ENCODE measurements at regions not wholly inside any gene's neighbourhood (a gene's known extent, or its start where the extent isn't known, plus 50 kb on each side); places are given as distances from the start of the nearest gene placed in this dataset.

DNA sequence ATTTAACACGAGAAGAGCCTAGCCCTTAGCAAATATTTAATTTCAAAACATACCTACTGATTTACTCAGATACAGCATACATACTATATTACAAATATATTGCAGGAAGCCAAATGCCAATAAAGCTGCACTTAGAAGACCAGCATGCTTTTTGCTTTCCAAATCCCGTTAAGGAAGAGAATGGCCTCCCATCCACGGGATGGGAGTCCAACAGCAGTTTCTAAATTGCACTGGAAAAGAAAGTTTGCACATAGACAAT lies 156.3 kb upstream of the FOXN3 start:
- FAIRE-seq (no peak), ATAC-seq (no peak), DNase-seq (ENCODE audit: extremely low read depth in 1 of 4, low spot score in 3 of 4) (no peak)
- H4K20me1 ChIP-seq (replicated peaks; ENCODE audit: control insufficient read depth, insufficient read depth, low read length): no peaks in the 10 kb centered on the region
- no peak overlapping the region for H3K9ac ChIP-seq (ENCODE audit: insufficient read depth in 1 of 2, low read depth in 2 of 2, low read length in 2 of 2)
- no peaks in the 10 kb centered on the region for H3K4me1 ChIP-seq (replicated peaks in 1 of 2; ENCODE audit: control insufficient read depth in 2 of 2, insufficient read depth in 2 of 2, low read length in 2 of 2)
- intact Hi-C loops (cut with micrococcal nuclease): no loop called here
- no peak overlapping the region for H3K4me3 ChIP-seq
- no peaks in the 10 kb centered on the region; a peak in 1 of 5 replicates for H3K27me3 ChIP-seq (ENCODE audit: control insufficient read depth in 2 of 2, insufficient read depth in 2 of 2, low read length in 2 of 2)
- no peaks in the 10 kb centered on the region for H3K36me3 ChIP-seq (ENCODE audit: control insufficient read depth, insufficient read depth, low read length)
- in situ Hi-C loops (cut with MboI): no loop called here
- no peak for TF ChIP-seq CHD1 (IDR thresholded peaks at IDR 0.05; ENCODE audit: low read length)
- no peak for TF ChIP-seq ARID2 (IDR thresholded peaks at IDR 0.05)
- no peak for TF ChIP-seq CEBPG (CRISPR knock-in tag; IDR thresholded peaks at IDR 0.05)
- no peak for TF ChIP-seq CEBPG (tag; conservative IDR thresholded peaks at IDR 0.05 in 1 of 2, IDR thresholded peaks at IDR 0.05 in 1 of 2)
- POLR2A ChIA-PET: no interaction called here
- CTCF ChIA-PET (ENCODE audit: low intra/inter-chr PET ratio): no interaction called here
- BruUV-seq (replicated peaks): no TSS peak
- H3K4me2 ChIP-seq (ENCODE audit: insufficient read depth, low read length): no peak overlapping the region
- H3K9me1 ChIP-seq (ENCODE audit: control insufficient read depth, insufficient read depth, low read length): no peaks in the 10 kb centered on the region
- WGBS (ENCODE audit: insufficient coverage, low coverage, missing lambda C conversion rate): 0% methylated on average over 3 of the region's 3 CpGs
- no peaks in the 10 kb centered on the region for H3K9me3 ChIP-seq (replicated peaks; ENCODE audit: control insufficient read depth, insufficient read depth, low read depth, low read length)
- no peak overlapping the region for H2AFZ ChIP-seq (ENCODE audit: low read depth, low read length)
- no peak overlapping the region for H3K27ac ChIP-seq (ENCODE audit: extremely low read depth, low read depth, low read length)
- no peaks in the 10 kb centered on the region for H3K79me2 ChIP-seq (ENCODE audit: control insufficient read depth, insufficient read depth, low read length)

DNA sequence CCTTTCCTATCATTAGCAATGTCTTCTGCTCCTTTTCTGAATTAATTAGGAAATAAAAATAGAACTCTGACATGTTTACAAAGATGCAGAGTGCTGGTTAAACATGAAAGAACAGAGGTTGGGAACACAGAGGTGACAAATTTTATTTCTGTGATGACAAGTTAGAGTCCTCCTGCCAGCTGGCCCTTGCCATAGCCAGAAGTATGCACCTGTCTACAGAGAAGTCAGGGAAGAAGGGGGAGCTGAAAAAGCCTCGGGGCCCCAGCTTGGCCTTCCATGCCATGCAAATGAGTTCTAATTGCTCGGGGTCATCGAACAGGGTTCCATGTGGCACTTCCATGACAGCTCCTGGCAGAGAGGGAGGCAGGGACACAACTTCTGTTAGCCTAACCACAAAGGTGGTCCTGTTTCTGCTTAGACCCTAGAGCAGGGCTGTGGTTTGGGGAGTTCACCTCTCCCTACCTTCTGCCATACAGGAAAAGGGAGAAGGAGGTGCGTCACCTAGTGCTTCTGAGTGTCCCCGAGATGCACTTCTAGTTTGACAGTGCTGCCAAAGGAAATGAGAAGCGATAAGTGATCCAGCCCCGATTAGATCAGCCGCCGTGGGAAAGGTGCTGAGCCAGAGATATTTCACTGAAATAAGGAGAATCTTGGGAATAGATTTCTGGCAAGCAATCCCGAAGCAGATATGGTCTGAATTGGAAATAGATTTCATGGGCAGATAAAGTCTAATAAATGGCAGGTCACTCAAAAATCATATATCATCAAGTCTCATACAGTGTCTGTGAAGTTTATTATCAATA lies 155.8 kb upstream of the FOXN3 start:
- ChIA-PET CTCF (ENCODE audit: low intra/inter-chr PET ratio) (no interaction called here), POLR2A (no interaction called here)
- in situ Hi-C loops (cut with MboI): no loop called here
- no TSS peak for BruUV-seq (replicated peaks)
- no peak overlapping the region for H3K9ac ChIP-seq (ENCODE audit: insufficient read depth in 1 of 2, low read depth in 2 of 2, low read length in 2 of 2)
- no peaks in the 10 kb centered on the region for H3K79me2 ChIP-seq (ENCODE audit: control insufficient read depth, insufficient read depth, low read length)
- no peak overlapping the region for H3K27ac ChIP-seq (ENCODE audit: extremely low read depth, low read depth, low read length)
- TF ChIP-seq ZBED1 (IDR thresholded peaks at IDR 0.05) (no peak), SNRNP70 (optimal IDR thresholded peaks at IDR 0.05; ENCODE audit: low read depth, low read length) (no peak), L3MBTL2 (IDR thresholded peaks at IDR 0.05) (no peak), NCOA1 (IDR thresholded peaks at IDR 0.05; ENCODE audit: low read depth) (no peak), ZNF785 (CRISPR knock-in tag; IDR thresholded peaks at IDR 0.05) (no peak), HDAC8 (tag; IDR thresholded peaks at IDR 0.05) (no peak), CCNT2 (IDR thresholded peaks at IDR 0.05; ENCODE audit: borderline replicate concordance, extremely low read depth, insufficient read length, low read depth, low read length) (no peak), SRSF9 (IDR thresholded peaks at IDR 0.05; ENCODE audit: borderline replicate concordance, low read depth, low read length) (no peak), ZFP36 (IDR thresholded peaks at IDR 0.05; ENCODE audit: low read depth, low read length, partially characterized antibody) (no peak), HDAC3 (IDR thresholded peaks at IDR 0.05; ENCODE audit: borderline replicate concordance, partially characterized antibody) (no peak)
- TF ChIP-seq, protein P1, sequence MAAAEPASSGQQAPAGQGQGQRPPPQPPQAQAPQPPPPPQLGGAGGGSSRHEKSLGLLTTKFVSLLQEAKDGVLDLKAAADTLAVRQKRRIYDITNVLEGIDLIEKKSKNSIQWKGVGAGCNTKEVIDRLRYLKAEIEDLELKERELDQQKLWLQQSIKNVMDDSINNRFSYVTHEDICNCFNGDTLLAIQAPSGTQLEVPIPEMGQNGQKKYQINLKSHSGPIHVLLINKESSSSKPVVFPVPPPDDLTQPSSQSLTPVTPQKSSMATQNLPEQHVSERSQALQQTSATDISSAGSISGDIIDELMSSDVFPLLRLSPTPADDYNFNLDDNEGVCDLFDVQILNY (CRISPR knock-in tag; IDR thresholded peaks at IDR 0.05): no peak
- H3K36me3 ChIP-seq (ENCODE audit: control insufficient read depth, insufficient read depth, low read length): no peaks in the 10 kb centered on the region
- no peaks in the 10 kb centered on the region for H3K9me3 ChIP-seq (replicated peaks; ENCODE audit: control insufficient read depth, insufficient read depth, low read depth, low read length)
- no peak overlapping the region for H2AFZ ChIP-seq (ENCODE audit: low read depth, low read length)
- no peaks in the 10 kb centered on the region for H3K4me1 ChIP-seq (replicated peaks in 1 of 2; ENCODE audit: control insufficient read depth in 2 of 2, insufficient read depth in 2 of 2, low read length in 2 of 2)
- H3K4me3 ChIP-seq: no peak overlapping the region
- no peak for DNase-seq (ENCODE audit: extremely low read depth in 1 of 4, low spot score in 3 of 4)
- H3K9me1 ChIP-seq (ENCODE audit: control insufficient read depth, insufficient read depth, low read length): no peaks in the 10 kb centered on the region
- no peak overlapping the region for H3K4me2 ChIP-seq (ENCODE audit: insufficient read depth, low read length)
- no peaks in the 10 kb centered on the region; a peak in 1 of 5 replicates for H3K27me3 ChIP-seq (ENCODE audit: control insufficient read depth in 2 of 2, insufficient read depth in 2 of 2, low read length in 2 of 2)
- WGBS (ENCODE audit: insufficient coverage, low coverage, missing lambda C conversion rate): 0% methylated on average over 8 of the region's 10 CpGs
- FAIRE-seq: no peak
- no peaks in the 10 kb centered on the region for H4K20me1 ChIP-seq (replicated peaks; ENCODE audit: control insufficient read depth, insufficient read depth, low read length)
- intact Hi-C loops (cut with micrococcal nuclease): no loop called here
- no peak for ATAC-seq
